SJCRH30 (cell line): ENCODE measurements at regions not wholly inside any gene's neighbourhood (a gene's known extent, or its start where the extent isn't known, plus 50 kb on each side); places are given as distances from the start of the nearest gene placed in this dataset.
"Not testable (repeated sequence)": the region's sequence is repeated elsewhere in the genome, so short reads cannot be mapped to it uniquely, and the experiment has no call there.

Experiments used
- DNase-seq, 2 experiments: peaks; one replicate each; pipeline ENCODE4 v3.0.0-alpha.2; 2015 to 2020
- H3K27ac ChIP-seq: fragments of 250-450 bp; sonication (Bioruptor Pico); 2 replicates; pipeline ENCODE4 v1.5.1; 2020; ENCODE audit warnings: mild to moderate bottlenecking, moderate library complexity
- H3K27me3 ChIP-seq: fragments of 250-450 bp; sonication (Bioruptor Pico); 2 replicates; pipeline ENCODE4 v1.5.1; 2020; ENCODE audit warnings: mild to moderate bottlenecking, moderate library complexity
- H3K36me3 ChIP-seq: fragments of 250-450 bp; sonication (Bioruptor Pico); 2 replicates; pipeline ENCODE4 v1.5.1; 2020; ENCODE audit warnings: mild to moderate bottlenecking, moderate library complexity
- H3K4me1 ChIP-seq: fragments of 250-450 bp; sonication (Bioruptor Pico); 2 replicates; pipeline ENCODE4 v1.5.1; 2020; ENCODE audit warnings: mild to moderate bottlenecking, moderate library complexity
- H3K4me3 ChIP-seq: fragments of 250-450 bp; sonication (Bioruptor Pico); 2 replicates; pipeline ENCODE4 v1.5.1; 2020; ENCODE audit warnings: mild to moderate bottlenecking, moderate library complexity
- H3K9me3 ChIP-seq: fragments of 250-450 bp; sonication (Bioruptor Pico); replicated peaks from 2 replicates; pipeline ENCODE4 v1.5.1; 2020; ENCODE audit warnings: mild to moderate bottlenecking, moderate library complexity

DNA sequence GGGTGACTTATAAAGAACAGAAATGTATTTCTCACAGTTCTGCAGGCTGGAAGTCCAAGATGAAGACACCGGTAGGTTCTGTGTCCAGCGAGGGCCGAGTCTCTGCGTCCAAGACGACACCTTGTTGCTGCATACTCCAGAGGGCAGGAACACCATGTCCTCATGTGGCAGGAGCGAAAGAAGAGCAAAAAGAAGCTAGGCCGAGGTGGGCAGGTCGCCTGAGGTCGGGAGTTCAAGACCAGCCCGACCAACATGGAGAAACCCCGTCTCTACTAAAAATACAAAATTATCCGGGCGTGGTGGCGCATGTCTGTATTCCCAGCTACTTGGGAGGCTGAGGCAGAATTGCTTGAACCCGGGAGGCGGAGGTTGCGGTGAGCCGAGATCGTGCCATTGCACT lies 483.6 kb downstream of the EIPR1 start:
- not testable (repeated sequence) for H3K27me3 ChIP-seq, H3K27ac ChIP-seq, H3K36me3 ChIP-seq, DNase-seq, H3K4me3 ChIP-seq, H3K9me3 ChIP-seq, H3K4me1 ChIP-seq

- Histone ChIP-seq H3K9me3 (no peaks in the 10 kb centered on the region), H3K4me1 (no peaks in the 10 kb centered on the region), H3K36me3 (no peaks in the 10 kb centered on the region), H3K4me3 (no peak overlapping the region), H3K27me3 (no peaks in the 10 kb centered on the region), H3K27ac (no peak overlapping the region)
- DNase-seq = no peak
Measured at GRCh38 chr2:2892892-2893291, 484.7 kb downstream of the EIPR1 start.

- DNase-seq = no peak
- no peaks in the 10 kb centered on the region for H3K9me3 ChIP-seq
- no peaks in the 10 kb centered on the region for H3K36me3 ChIP-seq
- H3K27ac ChIP-seq = no peak overlapping the region
- H3K4me1 ChIP-seq = no peaks in the 10 kb centered on the region
- no peak overlapping the region for H3K4me3 ChIP-seq
- no peaks in the 10 kb centered on the region for H3K27me3 ChIP-seq
Measured at GRCh38 chr2:2892378-2892777, 485.2 kb downstream of the EIPR1 start.

DNA sequence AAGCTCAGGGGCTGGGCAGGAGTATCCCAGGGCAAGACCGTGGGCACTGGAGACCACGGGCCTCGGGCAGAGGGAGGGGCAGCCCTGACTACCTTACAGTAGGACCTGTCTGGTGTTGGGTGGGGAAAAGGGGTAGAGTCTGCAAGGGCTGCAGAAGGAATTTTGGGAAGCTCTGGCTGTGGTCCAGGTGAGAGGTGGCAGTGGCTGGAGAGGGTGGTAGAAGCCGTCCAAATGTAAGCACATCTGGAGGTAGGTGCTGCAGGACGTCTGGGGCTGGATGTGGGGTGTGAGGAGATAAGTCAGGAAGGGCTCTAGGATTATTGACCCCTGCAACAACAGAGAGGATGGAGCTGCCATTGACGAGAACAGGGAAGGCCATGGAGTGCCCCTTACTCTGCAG lies 486.7 kb downstream of the EIPR1 start:
- Histone ChIP-seq H3K4me1 (no peaks in the 10 kb centered on the region), H3K36me3 (no peaks in the 10 kb centered on the region), H3K4me3 (no peak overlapping the region), H3K27ac (no peak overlapping the region), H3K27me3 (no peaks in the 10 kb centered on the region), H3K9me3 (no peaks in the 10 kb centered on the region)
- DNase-seq = no peak

DNA sequence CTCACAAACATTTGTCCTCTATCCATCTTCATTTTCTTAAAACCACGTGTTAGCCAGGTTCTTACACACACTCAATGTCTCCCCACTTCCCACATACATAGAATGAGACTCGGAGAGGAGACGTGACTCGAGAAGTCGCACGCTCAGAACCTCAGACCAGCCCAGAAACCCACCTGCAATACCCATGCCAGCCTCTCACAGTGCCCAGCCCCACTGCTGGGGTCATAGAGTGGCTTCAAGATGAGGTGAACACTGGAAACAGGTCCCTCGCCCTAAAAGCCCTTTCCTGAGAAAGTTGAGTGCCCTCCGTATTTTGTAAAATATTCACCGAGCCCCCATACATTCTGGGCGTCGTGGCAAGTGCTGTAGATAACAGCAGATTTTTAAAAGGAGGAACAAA lies 487.4 kb downstream of the EIPR1 start:
- H3K36me3 ChIP-seq = no peaks in the 10 kb centered on the region
- DNase-seq = no peak
- no peak overlapping the region for H3K27ac ChIP-seq
- no peaks in the 10 kb centered on the region for H3K4me1 ChIP-seq
- no peaks in the 10 kb centered on the region for H3K27me3 ChIP-seq
- H3K4me3 ChIP-seq = no peak overlapping the region
- no peaks in the 10 kb centered on the region for H3K9me3 ChIP-seq

- H3K27ac ChIP-seq = no peak overlapping the region
- H3K9me3 ChIP-seq = no peaks in the 10 kb centered on the region
Measured at GRCh38 chr2:2889646-2890045, 488.0 kb downstream of the EIPR1 start.

GRCh38 chr2:2889141-2889540 lies 488.5 kb downstream of the EIPR1 start:
- H3K9me3 ChIP-seq = no peaks in the 10 kb centered on the region
- no peak for DNase-seq
- no peak overlapping the region for H3K4me3 ChIP-seq
- no peaks in the 10 kb centered on the region for H3K27me3 ChIP-seq
- H3K36me3 ChIP-seq = no peaks in the 10 kb centered on the region
- H3K27ac ChIP-seq = no peak overlapping the region
- no peaks in the 10 kb centered on the region for H3K4me1 ChIP-seq

More at GRCh38 chr2:2889646-2890045, 488.0 kb downstream of the EIPR1 start:
- H3K4me3 ChIP-seq = no peak overlapping the region
- no peaks in the 10 kb centered on the region for H3K36me3 ChIP-seq
- no peaks in the 10 kb centered on the region for H3K4me1 ChIP-seq
- no peak for DNase-seq
- no peaks in the 10 kb centered on the region for H3K27me3 ChIP-seq

- H3K36me3 ChIP-seq = no peaks in the 10 kb centered on the region
- H3K27me3 ChIP-seq = no peaks in the 10 kb centered on the region
- no peaks in the 10 kb centered on the region for H3K4me1 ChIP-seq
- no peaks in the 10 kb centered on the region for H3K9me3 ChIP-seq
- no peak overlapping the region for H3K27ac ChIP-seq
- DNase-seq = no peak
- H3K4me3 ChIP-seq = no peak overlapping the region
Measured at GRCh38 chr2:2887772-2888387, 489.7 kb downstream of the EIPR1 start.

GRCh38 chr2:2886922-2887321 lies 490.7 kb downstream of the EIPR1 start:
- H3K27me3 ChIP-seq = no peaks in the 10 kb centered on the region
- no peaks in the 10 kb centered on the region for H3K36me3 ChIP-seq
- no peak overlapping the region for H3K4me3 ChIP-seq
- H3K4me1 ChIP-seq = no peaks in the 10 kb centered on the region
- DNase-seq = no peak
- H3K9me3 ChIP-seq = no peaks in the 10 kb centered on the region
- no peak overlapping the region for H3K27ac ChIP-seq

DNA sequence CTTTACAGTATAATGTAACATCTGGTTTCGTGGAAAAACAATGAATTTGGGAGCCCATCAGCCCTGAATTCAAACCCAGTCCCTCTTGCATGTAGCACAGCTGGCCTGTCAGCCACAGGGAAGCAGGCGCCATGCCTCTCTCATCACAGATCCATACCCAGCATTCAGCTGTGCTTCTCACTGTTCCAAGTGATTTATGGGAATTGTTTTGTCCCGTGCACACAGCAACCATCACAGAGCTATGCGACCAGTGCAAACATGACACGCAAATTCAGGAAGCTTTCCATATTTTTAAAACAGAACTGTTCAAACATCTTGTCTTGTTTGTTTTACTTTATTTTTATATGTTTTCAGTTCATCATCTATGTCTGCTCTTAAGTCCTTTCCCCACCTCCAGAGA lies 496.1 kb downstream of the EIPR1 start:
- no peaks in the 10 kb centered on the region for H3K4me1 ChIP-seq
- no peak overlapping the region for H3K4me3 ChIP-seq
- H3K27ac ChIP-seq = no peak overlapping the region
- no peaks in the 10 kb centered on the region for H3K27me3 ChIP-seq
- no peaks in the 10 kb centered on the region for H3K9me3 ChIP-seq
- DNase-seq = no peak
- H3K36me3 ChIP-seq = no peaks in the 10 kb centered on the region

- no peak overlapping the region for H3K27ac ChIP-seq
- no peaks in the 10 kb centered on the region for H3K27me3 ChIP-seq
- no peaks in the 10 kb centered on the region for H3K4me1 ChIP-seq
- no peak for DNase-seq
- H3K36me3 ChIP-seq = no peaks in the 10 kb centered on the region
- H3K9me3 ChIP-seq = no peaks in the 10 kb centered on the region
- H3K4me3 ChIP-seq = no peak overlapping the region
Measured at GRCh38 chr2:2880938-2881337, 496.7 kb downstream of the EIPR1 start.

DNA sequence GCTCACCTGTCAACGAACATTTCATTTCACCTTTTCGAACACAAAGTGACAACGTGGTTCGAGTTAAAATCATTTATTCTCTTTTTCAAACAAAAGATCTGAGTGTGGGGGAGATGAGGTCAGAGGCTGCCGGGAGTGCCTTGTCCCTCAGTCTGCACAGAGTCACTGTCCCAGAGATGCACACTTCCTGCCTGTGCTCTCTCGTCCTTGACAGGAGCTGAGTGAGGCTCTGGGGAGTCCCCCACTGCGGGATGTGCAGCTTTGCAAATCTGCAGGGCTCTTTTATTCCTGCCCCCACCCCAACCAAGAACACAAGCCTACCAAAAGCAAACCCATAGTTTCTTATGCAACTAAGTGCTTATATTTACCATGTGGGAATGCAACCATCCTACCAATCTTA lies 497.8 kb downstream of the EIPR1 start:
- no peak for DNase-seq
- Histone ChIP-seq H3K9me3 (no peaks in the 10 kb centered on the region), H3K4me1 (no peaks in the 10 kb centered on the region), H3K4me3 (no peak overlapping the region), H3K27ac (no peak overlapping the region), H3K36me3 (no peaks in the 10 kb centered on the region), H3K27me3 (no peaks in the 10 kb centered on the region)

DNA sequence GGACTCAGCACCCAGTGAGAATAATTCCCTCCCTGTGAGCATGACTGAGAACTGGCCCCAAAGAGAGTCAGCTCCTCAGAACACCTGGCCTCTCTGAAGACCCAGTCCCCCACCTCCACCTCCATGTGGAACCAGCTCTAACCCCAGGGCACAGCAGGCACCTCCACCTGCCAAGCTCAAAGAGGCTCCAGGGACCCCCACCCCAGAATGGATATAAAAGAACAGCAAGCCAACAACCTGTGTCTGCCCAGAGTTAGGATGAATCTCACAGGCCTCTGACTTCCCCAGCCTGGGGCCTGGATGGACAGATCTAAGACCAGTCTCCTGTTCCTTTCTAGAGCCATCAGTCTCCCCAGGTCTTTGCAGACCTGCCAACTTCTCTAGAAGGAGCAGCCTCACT lies 498.5 kb downstream of the EIPR1 start:
- H3K9me3 ChIP-seq = no peaks in the 10 kb centered on the region
- no peaks in the 10 kb centered on the region for H3K27me3 ChIP-seq
- H3K4me1 ChIP-seq = no peaks in the 10 kb centered on the region
- H3K4me3 ChIP-seq = no peak overlapping the region
- H3K27ac ChIP-seq = no peak overlapping the region
- H3K36me3 ChIP-seq = no peaks in the 10 kb centered on the region
- DNase-seq = no peak

DNA sequence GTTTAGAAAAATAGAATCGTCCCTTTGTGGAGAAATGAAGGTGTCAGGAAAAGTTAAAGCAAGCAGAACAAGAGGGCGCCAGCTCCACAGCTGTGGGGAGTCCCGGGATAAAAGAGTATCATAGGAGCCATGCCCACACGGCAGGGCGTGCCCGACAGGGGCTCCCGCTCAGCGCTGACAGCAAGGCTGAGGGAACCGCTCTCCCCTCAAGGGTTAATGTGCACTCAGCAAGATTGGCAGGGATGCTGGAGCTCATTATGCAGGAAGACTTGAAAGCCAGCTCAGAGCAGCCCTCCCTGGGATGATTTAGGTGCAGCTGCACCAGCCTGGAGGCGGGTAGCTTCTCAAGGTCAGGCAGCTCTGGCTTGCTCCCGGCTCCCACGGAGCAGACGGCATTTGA lies 500.2 kb downstream of the EIPR1 start:
- no peak overlapping the region for H3K4me3 ChIP-seq
- no peaks in the 10 kb centered on the region for H3K4me1 ChIP-seq
- no peak for DNase-seq
- no peaks in the 10 kb centered on the region for H3K36me3 ChIP-seq
- H3K9me3 ChIP-seq = no peaks in the 10 kb centered on the region
- no peaks in the 10 kb centered on the region for H3K27me3 ChIP-seq
- no peak overlapping the region for H3K27ac ChIP-seq

DNA sequence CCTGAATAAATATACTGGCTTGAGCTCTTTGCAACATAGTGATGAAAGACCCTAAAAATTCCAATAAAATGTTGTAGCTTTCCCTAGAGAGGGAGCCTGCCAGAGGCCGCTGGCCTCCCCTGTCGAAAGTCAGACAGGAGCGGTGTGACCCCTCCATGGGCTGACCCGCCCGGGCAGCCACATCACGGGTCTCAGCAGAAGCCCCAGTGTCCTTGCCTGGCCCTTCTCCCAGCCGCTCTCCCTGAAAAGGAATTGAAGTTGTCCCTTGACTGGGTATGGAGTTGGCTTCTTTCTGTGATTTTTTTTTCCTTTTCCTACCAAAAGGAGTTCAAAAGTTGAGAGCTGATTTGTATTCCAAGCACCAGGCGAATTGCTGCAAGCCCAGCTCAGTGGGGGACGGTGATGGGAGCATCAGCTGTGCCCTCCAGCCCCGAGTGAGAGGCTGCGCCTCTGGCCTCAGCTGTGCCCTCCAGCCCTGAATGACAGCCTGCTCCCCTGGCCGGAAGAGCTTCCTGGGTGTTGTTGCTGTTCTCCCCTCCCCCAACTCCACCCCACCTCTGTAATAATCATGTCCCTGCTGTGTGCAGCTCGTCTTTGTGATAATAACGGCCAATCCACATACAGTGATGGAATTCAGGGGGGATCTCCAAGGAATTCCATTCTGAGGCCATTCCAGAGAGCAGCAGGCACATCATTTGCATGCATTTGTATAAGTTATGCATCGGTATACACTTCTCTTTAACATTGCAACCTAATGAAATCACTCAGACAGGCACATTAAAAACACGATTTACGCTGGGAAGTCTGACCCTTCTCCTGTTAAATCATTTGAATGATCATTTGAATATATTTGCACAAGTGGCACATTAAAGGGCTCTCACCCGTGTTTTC lies 501.0 kb downstream of the EIPR1 start:
- H3K4me3 ChIP-seq = no peak overlapping the region
- no peak for DNase-seq
- no peaks in the 10 kb centered on the region for H3K4me1 ChIP-seq
- no peaks in the 10 kb centered on the region for H3K9me3 ChIP-seq
- H3K27me3 ChIP-seq = no peaks in the 10 kb centered on the region
- H3K36me3 ChIP-seq = no peaks in the 10 kb centered on the region
- no peak overlapping the region for H3K27ac ChIP-seq

DNA sequence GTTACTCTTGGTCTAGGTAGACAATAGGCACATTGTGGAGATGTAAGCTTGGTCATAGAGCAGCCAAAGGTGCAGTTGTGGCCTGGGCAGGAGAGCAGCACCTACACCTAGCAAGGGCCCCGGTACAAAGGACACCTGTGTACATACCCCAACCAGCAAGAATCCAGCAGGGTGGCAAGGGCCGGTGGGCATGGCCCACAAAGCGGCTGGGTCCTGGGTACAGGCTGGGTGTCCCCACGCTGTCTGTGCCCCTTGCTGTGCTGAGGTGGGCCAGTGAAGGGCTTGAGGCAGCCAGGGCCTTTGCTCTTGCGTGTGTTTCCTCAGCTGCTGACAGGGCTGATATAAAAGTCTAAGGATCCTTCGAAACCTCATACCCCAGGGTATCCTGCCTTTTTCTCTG lies 501.8 kb downstream of the EIPR1 start:
- H3K36me3 ChIP-seq = no peaks in the 10 kb centered on the region
- no peak overlapping the region for H3K4me3 ChIP-seq
- H3K4me1 ChIP-seq = no peaks in the 10 kb centered on the region
- H3K9me3 ChIP-seq = no peaks in the 10 kb centered on the region
- no peak overlapping the region for H3K27ac ChIP-seq
- DNase-seq = no peak
- H3K27me3 ChIP-seq = no peaks in the 10 kb centered on the region
